ENCODE measurements at regions not wholly inside any gene's neighbourhood (a gene's known extent, or its start where the extent isn't known, plus 50 kb on each side); places are given as distances from the start of the nearest gene placed in this dataset.

- TF ChIP-seq CTCF (IDR thresholded peaks at IDR 0.05 in 2 of 3, conservative IDR thresholded peaks at IDR 0.05 in 1 of 3; ENCODE audit: borderline replicate concordance in 1 of 3, insufficient read depth in 1 of 3, low read depth in 2 of 3, low read length in 2 of 3) = no peak
- no peak for TF ChIP-seq POLR2A (IDR thresholded peaks at IDR 0.05; ENCODE audit: borderline replicate concordance, extremely low read depth, insufficient read depth, insufficient read length)
- TF ChIP-seq POLR2AphosphoS5 (IDR thresholded peaks at IDR 0.05; ENCODE audit: low read depth, low read length) = no peak
- no peak for TF ChIP-seq JUND (IDR thresholded peaks at IDR 0.05)
- no peak for TF ChIP-seq EZH2 (IDR thresholded peaks at IDR 0.05)
- TF ChIP-seq ZBTB33 (IDR thresholded peaks at IDR 0.05; ENCODE audit: extremely low read depth, insufficient replicate concordance, low read length) = no peak
- TF ChIP-seq CEBPB (IDR thresholded peaks at IDR 0.05; ENCODE audit: low read depth) = no peak
- TF ChIP-seq RAD21 (IDR thresholded peaks at IDR 0.05; ENCODE audit: low read depth) = no peak
- TF ChIP-seq SIN3A (IDR thresholded peaks at IDR 0.05; ENCODE audit: low read depth) = no peak
These were observed 155.5 kb downstream of the FGF9 start for GRCh38 chr13:21826214-21827015.

All from HCT116 (cell line).